GM12872 (cell line): ENCODE measurements at regions not wholly inside any gene's neighbourhood (a gene's known extent, or its start where the extent isn't known, plus 50 kb on each side); places are given as distances from the start of the nearest gene placed in this dataset.

Experiments
- CTCF ChIP-seq: IDR thresholded peaks from 3 replicates; pipeline ENCODE4 v1.5.1; 2011; ENCODE audit warnings: low read depth, mild to moderate bottlenecking, low read length, moderate library complexity; ENCODE audit not compliant: insufficient read depth

- no peak for TF ChIP-seq CTCF
These were observed 118.0 kb downstream of the MIAT start for GRCh38 chr22:26775394-26775793.

- TF ChIP-seq CTCF = no peak
These were observed 119.9 kb downstream of the MIAT start for GRCh38 chr22:26777156-26777801.

GRCh38 chr22:26778372-26778771 is 121.0 kb downstream of the MIAT start:
- TF ChIP-seq CTCF = no peak

GRCh38 chr22:26779108-26779507 is 121.7 kb downstream of the MIAT start:
- no peak for TF ChIP-seq CTCF

GRCh38 chr22:26779929-26780328 is 122.5 kb downstream of the MIAT start:
- no peak for TF ChIP-seq CTCF

- TF ChIP-seq CTCF = no peak
These were observed 123.1 kb downstream of the MIAT start for GRCh38 chr22:26780521-26780920.

- TF ChIP-seq CTCF = no peak
These were observed 123.7 kb downstream of the MIAT start for GRCh38 chr22:26781062-26781461.

GRCh38 chr22:26781596-26781995 is 124.2 kb downstream of the MIAT start:
- TF ChIP-seq CTCF = no peak
